Dendritic cell treated with granulocyte-macrophage colony-stimulating factor and Interleukin-4, amounts not matched to agents 40 ng/mL and 50 ng/mL, for 4 days (primary cell): ENCODE measurements at regions not wholly inside any gene's neighbourhood (a gene's known extent, or its start where the extent isn't known, plus 50 kb on each side); places are given as distances from the start of the nearest gene placed in this dataset.

Experiments used
- H3K27ac Mint-ChIP-seq: one replicate; pipeline ENCODE4 v1.8.0; 2022; ENCODE audit warnings: mild to moderate bottlenecking, mixed read lengths
- H3K27me3 Mint-ChIP-seq: one replicate; pipeline ENCODE4 v1.8.0; 2022; ENCODE audit warnings: mild to moderate bottlenecking, mixed read lengths
- H3K36me3 Mint-ChIP-seq: one replicate; pipeline ENCODE4 v1.8.0; 2022; ENCODE audit warnings: low read depth, mixed read lengths
- H3K4me1 Mint-ChIP-seq: one replicate; pipeline ENCODE4 v1.8.0; 2022; ENCODE audit warnings: low read depth, mixed read lengths
- H3K4me3 Mint-ChIP-seq: one replicate; pipeline ENCODE4 v1.8.0; 2022; ENCODE audit warnings: mild to moderate bottlenecking, moderate library complexity, mixed read lengths
- H3K9me3 Mint-ChIP-seq: one replicate; pipeline ENCODE4 v1.8.0; 2022; ENCODE audit warnings: mixed read lengths
- intact Hi-C: fragments of 100-400 bp; cut with micrococcal nuclease; formaldehyde crosslinking; loops from one replicate; pipeline ENCODE4 v1.15.0; 2022

GRCh38 chr12:53803194-53803593, 51.4 kb upstream of the CISTR start:
- intact Hi-C loops = no loop called here
- Mint-ChIP-seq H3K9me3 (no peaks in the 10 kb centered on the region), H3K27me3 (peaks cover 65% of the 10 kb centered on the region), H3K4me1 (no peaks in the 10 kb centered on the region), H3K27ac (no peak overlapping the region), H3K4me3 (no peak overlapping the region), H3K36me3 (no peaks in the 10 kb centered on the region)

- no peak overlapping the region for H3K4me3 Mint-ChIP-seq
- H3K9me3 Mint-ChIP-seq = no peaks in the 10 kb centered on the region
- H3K27me3 Mint-ChIP-seq = peaks cover 61% of the 10 kb centered on the region
- H3K4me1 Mint-ChIP-seq = no peaks in the 10 kb centered on the region
- no peak overlapping the region for H3K27ac Mint-ChIP-seq
- intact Hi-C loops = no loop called here
- H3K36me3 Mint-ChIP-seq = no peaks in the 10 kb centered on the region
Measured at GRCh38 chr12:53803703-53804102, 51.9 kb upstream of the CISTR start.

- H3K4me3 Mint-ChIP-seq = no peak overlapping the region
- H3K27ac Mint-ChIP-seq = no peak overlapping the region
- H3K36me3 Mint-ChIP-seq = no peaks in the 10 kb centered on the region
- H3K4me1 Mint-ChIP-seq = no peaks in the 10 kb centered on the region
- H3K27me3 Mint-ChIP-seq = peaks cover 54% of the 10 kb centered on the region
- H3K9me3 Mint-ChIP-seq = no peaks in the 10 kb centered on the region
- intact Hi-C loops = no loop called here
Measured at GRCh38 chr12:53804429-53804828, 52.6 kb upstream of the CISTR start.

- H3K4me1 Mint-ChIP-seq = no peaks in the 10 kb centered on the region
- peaks cover 51% of the 10 kb centered on the region for H3K27me3 Mint-ChIP-seq
- intact Hi-C loops = no loop called here
- H3K9me3 Mint-ChIP-seq = no peaks in the 10 kb centered on the region
- no peak overlapping the region for H3K27ac Mint-ChIP-seq
- no peaks in the 10 kb centered on the region for H3K36me3 Mint-ChIP-seq
- no peak overlapping the region for H3K4me3 Mint-ChIP-seq
Measured at GRCh38 chr12:53805067-53805466, 53.3 kb upstream of the CISTR start.

- H3K9me3 Mint-ChIP-seq = no peaks in the 10 kb centered on the region
- no peaks in the 10 kb centered on the region for H3K4me1 Mint-ChIP-seq
- no peak overlapping the region for H3K4me3 Mint-ChIP-seq
- peaks cover 47% of the 10 kb centered on the region for H3K27me3 Mint-ChIP-seq
- no peak overlapping the region for H3K27ac Mint-ChIP-seq
- H3K36me3 Mint-ChIP-seq = no peaks in the 10 kb centered on the region
- intact Hi-C loops = no loop called here
Measured at GRCh38 chr12:53805791-53806190, 54.0 kb upstream of the CISTR start.

GRCh38 chr12:53806721-53807120, 54.9 kb upstream of the CISTR start:
- no peaks in the 10 kb centered on the region for H3K36me3 Mint-ChIP-seq
- no peak overlapping the region for H3K27ac Mint-ChIP-seq
- peaks cover 39% of the 10 kb centered on the region for H3K27me3 Mint-ChIP-seq
- no peak overlapping the region for H3K4me3 Mint-ChIP-seq
- H3K9me3 Mint-ChIP-seq = no peaks in the 10 kb centered on the region
- intact Hi-C loops = no loop called here
- H3K4me1 Mint-ChIP-seq = no peaks in the 10 kb centered on the region

DNA sequence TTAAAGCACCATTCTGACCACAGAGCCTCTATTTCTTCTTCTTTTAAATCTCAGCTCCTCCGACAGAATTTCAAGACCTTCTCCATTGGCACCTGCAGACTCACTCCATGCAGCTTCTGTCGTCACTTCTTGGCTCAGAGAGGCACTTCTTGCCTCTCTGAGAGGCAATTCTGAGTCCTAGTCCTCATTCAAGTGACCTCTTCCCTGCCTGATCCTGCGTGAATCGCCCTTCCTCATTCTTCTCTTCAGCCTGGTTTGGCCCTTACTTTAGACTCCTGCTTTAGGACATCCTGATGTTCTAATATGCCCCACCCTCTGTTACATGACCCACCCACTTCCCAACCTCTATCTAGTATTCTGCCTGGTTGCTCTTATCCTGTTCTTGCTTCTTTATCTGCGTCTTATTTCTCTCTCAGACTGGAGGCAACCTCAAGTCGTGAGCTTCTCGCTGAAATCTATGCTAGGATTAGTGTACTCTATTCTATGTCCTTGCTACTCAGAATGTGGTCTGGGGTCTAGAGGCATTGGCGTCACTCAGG, 55.6 kb upstream of the CISTR start:
- Mint-ChIP-seq H3K27me3 (peaks cover 41% of the 10 kb centered on the region), H3K27ac (no peak overlapping the region), H3K36me3 (no peaks in the 10 kb centered on the region), H3K9me3 (no peaks in the 10 kb centered on the region), H3K4me3 (no peak overlapping the region), H3K4me1 (no peaks in the 10 kb centered on the region)
- intact Hi-C loops = no loop called here

DNA sequence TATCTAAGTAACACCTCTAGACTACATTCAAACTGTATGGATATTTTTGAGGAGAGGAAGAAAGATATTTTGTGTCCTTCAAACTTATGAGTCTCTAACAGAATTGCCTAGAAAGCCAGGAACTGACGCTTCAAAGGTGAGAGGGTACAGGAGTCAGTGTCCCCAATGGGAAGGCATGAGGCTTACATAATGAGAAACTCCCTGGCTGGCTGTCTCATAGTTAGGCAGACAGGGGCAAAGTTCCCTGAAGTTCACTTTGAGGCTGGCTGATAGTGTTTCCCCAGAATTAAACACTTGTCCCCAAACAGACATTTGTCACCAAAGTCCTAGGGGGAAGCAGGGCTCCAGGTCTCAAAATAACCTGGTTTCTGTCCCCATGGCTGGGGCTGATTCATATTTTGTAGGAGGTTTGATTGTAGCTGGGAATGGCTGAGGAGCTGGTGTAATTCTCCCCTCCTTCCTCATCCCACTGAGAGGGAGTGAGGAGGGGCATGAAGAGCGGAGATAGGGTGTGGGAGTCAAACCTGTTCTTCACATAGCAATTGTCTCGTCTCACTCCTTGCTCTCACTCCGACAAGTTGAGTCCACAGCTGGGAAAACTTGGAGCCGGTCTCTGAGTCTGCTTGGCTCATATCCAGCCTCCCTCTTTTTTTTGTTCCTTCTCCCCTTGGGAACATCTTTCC, 56.4 kb upstream of the CISTR start:
- no peaks in the 10 kb centered on the region for H3K4me1 Mint-ChIP-seq
- no peak overlapping the region for H3K27ac Mint-ChIP-seq
- H3K36me3 Mint-ChIP-seq = no peaks in the 10 kb centered on the region
- intact Hi-C loops = no loop called here
- H3K4me3 Mint-ChIP-seq = no peak overlapping the region
- H3K27me3 Mint-ChIP-seq = peaks cover 36% of the 10 kb centered on the region
- H3K9me3 Mint-ChIP-seq = no peaks in the 10 kb centered on the region

GRCh38 chr12:53809005-53809404, 57.2 kb upstream of the CISTR start:
- H3K36me3 Mint-ChIP-seq = no peaks in the 10 kb centered on the region
- H3K4me3 Mint-ChIP-seq = no peak overlapping the region
- H3K4me1 Mint-ChIP-seq = no peaks in the 10 kb centered on the region
- no peaks in the 10 kb centered on the region for H3K9me3 Mint-ChIP-seq
- H3K27ac Mint-ChIP-seq = no peak overlapping the region
- H3K27me3 Mint-ChIP-seq = peaks cover 31% of the 10 kb centered on the region
- intact Hi-C loops = no loop called here

- Mint-ChIP-seq H3K27ac (no peak overlapping the region), H3K36me3 (no peaks in the 10 kb centered on the region), H3K9me3 (no peaks in the 10 kb centered on the region), H3K4me1 (no peaks in the 10 kb centered on the region), H3K27me3 (peaks cover 25% of the 10 kb centered on the region), H3K4me3 (no peak overlapping the region)
- intact Hi-C loops = no loop called here
Measured at GRCh38 chr12:53810950-53811349, 59.2 kb upstream of the CISTR start.

DNA sequence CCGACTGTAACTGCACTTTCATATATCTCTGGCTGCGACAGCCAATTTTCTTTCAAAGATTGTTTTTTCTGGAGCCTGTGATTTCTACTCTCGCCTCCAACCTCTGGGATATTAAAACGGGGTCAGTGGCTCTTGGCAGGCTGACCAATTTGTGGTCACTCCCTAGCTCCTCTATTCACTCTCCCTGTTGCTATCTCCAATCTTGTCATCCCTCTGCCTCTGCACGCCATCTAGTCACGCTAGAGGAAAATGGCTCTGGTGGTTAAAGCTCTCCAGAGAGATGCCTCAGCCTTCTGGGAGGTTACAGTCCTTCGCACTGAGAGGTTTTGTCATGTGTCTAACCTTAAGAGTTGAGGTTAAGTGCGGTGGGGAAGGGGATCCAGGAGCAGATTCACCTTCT, 59.8 kb upstream of the CISTR start:
- intact Hi-C loops = no loop called here

DNA sequence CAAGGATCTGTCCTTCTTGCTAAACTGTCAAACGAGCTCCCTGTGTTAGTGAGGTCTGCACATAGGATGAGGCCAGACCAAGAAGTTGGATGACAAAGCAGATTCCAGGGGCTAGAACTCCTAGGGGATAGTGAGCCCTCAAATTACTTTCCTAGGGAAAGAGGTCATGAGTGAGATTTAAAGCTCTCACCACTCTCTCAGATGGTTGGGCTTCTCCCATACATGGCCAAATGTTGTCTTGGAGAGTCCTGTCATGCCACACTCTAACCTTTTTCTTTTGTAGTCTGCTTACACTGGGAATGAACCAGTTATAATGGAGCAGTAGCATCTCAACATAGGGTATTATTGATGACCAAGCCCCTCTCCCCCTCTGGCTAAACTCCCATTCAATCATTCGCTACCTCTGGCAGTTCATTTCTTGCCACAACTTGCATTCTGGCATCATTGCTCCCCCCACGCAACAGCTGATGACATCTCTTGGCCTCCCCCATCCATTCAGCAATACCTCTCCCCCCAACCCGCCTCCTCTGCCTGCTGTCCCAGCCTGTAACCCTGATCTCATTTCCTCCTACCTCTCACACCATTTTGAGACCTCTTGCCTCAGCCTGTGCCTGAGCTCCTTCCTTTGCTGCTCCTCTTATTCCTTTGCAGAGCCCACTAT, 64.7 kb upstream of the CISTR start:
- Mint-ChIP-seq H3K36me3 (no peaks in the 10 kb centered on the region), H3K27ac (no peak overlapping the region), H3K4me3 (no peak overlapping the region), H3K4me1 (no peaks in the 10 kb centered on the region), H3K9me3 (no peaks in the 10 kb centered on the region), H3K27me3 (peaks cover 56% of the 10 kb centered on the region)
- intact Hi-C loops = no loop called here

More for the DNA sequence above, 59.8 kb upstream of the CISTR start:
- H3K27me3 Mint-ChIP-seq = peaks cover 25% of the 10 kb centered on the region
- no peaks in the 10 kb centered on the region for H3K36me3 Mint-ChIP-seq
- H3K4me1 Mint-ChIP-seq = no peaks in the 10 kb centered on the region
- no peak overlapping the region for H3K4me3 Mint-ChIP-seq
- no peaks in the 10 kb centered on the region for H3K9me3 Mint-ChIP-seq
- no peak overlapping the region for H3K27ac Mint-ChIP-seq

GRCh38 chr12:53817021-53817389, 65.2 kb upstream of the CISTR start:
- peaks cover 59% of the 10 kb centered on the region for H3K27me3 Mint-ChIP-seq
- no peaks in the 10 kb centered on the region for H3K9me3 Mint-ChIP-seq
- H3K4me1 Mint-ChIP-seq = peaks cover 1% of the 10 kb centered on the region
- intact Hi-C loops = no loop called here
- no peak overlapping the region for H3K27ac Mint-ChIP-seq
- no peak overlapping the region for H3K4me3 Mint-ChIP-seq
- H3K36me3 Mint-ChIP-seq = no peaks in the 10 kb centered on the region

DNA sequence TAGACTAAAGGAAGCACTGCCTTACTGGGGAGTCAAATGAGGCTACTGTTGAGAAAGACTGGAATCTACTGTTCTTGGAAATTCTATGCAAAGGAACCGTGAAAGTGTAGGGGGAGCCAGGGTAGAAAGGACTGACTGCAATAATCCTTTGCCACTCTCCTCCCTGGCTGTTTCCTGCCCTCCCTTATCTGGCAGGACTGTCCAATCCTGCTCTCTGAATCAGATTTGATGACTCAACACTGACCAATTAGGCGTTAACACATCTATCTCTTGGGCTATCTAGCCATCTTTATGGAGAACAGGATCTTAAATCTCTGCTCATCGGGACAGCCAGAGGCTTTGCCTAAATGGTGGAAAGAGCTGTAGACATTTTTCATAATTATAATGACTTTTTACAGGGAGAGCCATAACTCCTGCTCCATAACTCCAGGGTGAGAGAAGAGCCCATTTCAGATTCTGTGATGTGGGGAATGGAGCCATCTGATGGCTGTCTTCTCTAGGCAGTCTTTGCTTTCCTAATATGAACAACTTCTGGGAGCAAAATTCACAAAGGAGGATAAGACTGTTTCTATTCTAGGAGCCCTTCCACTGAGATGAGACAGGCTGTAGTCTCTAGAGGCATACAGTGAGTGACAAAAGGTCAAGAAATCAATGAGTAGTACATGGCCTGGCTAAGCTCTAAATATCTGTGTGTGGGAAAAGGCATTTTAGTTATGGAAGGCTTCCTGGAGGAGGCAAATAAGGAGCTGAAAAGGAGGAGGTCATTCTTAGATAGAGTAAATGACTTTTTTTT, 68.9 kb upstream of the CISTR start:
- peaks cover 68% of the 10 kb centered on the region for H3K27me3 Mint-ChIP-seq
- H3K4me3 Mint-ChIP-seq = no peak overlapping the region
- peaks cover 5% of the 10 kb centered on the region for H3K4me1 Mint-ChIP-seq
- intact Hi-C loops = no loop called here
- no peaks in the 10 kb centered on the region for H3K36me3 Mint-ChIP-seq
- no peak overlapping the region for H3K27ac Mint-ChIP-seq
- H3K9me3 Mint-ChIP-seq = no peaks in the 10 kb centered on the region
